HG02973 (cell line): ENCODE measurements at regions not wholly inside any gene's neighbourhood (a gene's known extent, or its start where the extent isn't known, plus 50 kb on each side); places are given as distances from the start of the nearest gene placed in this dataset.

Source experiments
- ATAC-seq: cut with Tn5 transposase; IDR thresholded peaks from one replicate; pipeline ENCODE4 v1.9.1; 2021; ENCODE audit warnings: moderate library complexity; ENCODE audit not compliant: unreplicated experiment

GRCh38 chr18:22110461-22110924, 58.9 kb upstream of the GATA6 start:
- no peak for ATAC-seq

- no peak for ATAC-seq
Observed at GRCh38 chr18:22112215-22112614, 57.2 kb upstream of the GATA6 start.

DNA sequence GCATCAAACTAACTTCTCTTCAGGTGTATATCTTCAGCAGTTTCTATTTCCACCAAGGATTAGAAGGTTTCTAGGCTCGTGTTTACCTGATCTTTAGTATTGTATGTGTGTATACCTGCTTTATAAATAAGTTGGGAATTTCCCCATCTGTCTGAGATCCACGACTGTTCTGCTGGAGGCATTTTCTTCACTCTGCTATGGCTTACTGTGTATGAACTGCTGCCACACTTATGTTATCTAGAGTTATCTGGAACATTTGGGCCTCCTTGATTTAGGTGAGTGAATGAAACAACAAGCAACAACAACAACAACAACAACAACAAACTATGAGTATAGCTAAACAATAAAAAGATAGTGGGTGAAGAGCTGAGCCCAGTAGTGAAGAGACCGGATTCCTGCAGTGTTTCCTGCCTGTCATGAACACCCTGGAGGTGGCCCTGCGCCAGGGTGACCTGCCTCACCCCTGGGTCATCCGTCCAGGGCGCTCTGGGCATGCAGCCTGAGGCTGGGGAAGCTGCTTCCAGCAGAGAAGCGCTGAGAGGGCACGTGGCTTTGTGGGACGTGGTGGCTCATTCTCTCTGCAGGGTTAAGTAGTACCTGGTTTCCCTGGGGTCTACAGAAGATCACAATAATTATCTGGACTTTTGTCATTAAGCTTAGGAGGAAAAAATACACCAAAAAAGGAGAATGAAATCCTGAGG, 56.1 kb upstream of the GATA6 start:
- ATAC-seq = no peak

DNA sequence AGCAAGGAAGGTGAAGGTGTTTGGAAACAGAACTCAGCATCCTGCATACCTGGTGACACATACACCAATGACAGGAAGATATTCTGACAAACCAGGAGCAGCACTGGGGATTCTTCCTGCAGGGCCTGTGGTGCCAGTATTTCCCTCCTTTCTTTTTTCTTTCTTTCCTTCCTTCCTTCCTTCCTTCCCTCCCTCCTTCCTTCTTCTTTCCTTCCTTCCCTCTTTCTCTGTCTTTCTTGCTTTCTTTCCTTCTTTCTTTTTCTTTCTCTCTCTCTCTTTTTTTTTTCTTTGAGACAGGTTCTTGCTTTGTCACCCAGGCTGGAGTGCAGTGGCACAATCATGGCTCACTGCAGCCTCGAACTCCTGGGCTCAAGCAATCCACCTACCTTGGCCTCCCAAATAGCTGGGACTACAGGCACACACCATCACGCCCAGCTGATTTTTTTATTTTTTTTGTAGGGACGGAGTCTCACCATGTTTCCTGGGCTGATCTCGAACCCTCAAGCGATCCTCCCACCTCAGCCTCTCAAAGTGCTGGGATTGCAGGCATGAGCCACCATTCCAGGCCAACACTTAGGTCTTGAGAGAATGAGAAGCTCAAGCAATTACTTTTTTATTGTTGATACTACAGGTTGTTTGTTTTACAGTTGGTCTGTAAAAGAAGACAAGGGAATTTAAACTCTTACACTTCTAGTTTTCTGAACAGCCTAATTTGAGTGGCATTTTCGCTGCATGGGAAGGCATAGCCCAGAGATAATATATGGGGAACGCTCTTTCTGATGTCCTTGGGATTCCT, 54.7 kb upstream of the GATA6 start:
- ATAC-seq = no peak

DNA sequence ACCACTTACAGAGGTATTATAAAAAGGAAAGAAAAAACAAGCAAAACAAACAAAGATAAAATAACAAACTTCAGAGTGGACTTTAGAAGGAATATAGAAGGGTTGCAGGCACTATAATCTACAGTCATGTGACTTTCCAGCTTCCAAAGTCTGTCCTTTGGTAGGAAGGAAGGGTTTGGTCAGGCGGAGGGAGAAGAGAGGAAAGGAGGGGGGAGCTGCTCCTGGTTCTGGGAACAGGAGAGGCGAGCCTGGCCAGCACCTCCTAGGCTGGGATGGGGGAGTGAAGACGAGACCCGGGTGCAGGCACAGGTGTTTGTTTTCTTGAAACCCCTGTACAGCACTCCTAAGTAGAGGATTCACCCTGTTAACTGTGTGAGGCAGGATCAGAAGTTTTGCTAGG, 53.8 kb upstream of the GATA6 start:
- ATAC-seq = no peak
